Brain pericyte (primary cell): ENCODE measurements at regions not wholly inside any gene's neighbourhood (a gene's known extent, or its start where the extent isn't known, plus 50 kb on each side); places are given as distances from the start of the nearest gene placed in this dataset.
"Not testable (repeated sequence)": the region's sequence is repeated elsewhere in the genome, so short reads cannot be mapped to it uniquely, and the experiment has no call there.

ENCODE experiments used
- DNase-seq: peaks from one replicate; pipeline ENCODE4 v3.0.0-alpha.2; 2012; ENCODE audit warnings: low read depth, low spot score

DNA sequence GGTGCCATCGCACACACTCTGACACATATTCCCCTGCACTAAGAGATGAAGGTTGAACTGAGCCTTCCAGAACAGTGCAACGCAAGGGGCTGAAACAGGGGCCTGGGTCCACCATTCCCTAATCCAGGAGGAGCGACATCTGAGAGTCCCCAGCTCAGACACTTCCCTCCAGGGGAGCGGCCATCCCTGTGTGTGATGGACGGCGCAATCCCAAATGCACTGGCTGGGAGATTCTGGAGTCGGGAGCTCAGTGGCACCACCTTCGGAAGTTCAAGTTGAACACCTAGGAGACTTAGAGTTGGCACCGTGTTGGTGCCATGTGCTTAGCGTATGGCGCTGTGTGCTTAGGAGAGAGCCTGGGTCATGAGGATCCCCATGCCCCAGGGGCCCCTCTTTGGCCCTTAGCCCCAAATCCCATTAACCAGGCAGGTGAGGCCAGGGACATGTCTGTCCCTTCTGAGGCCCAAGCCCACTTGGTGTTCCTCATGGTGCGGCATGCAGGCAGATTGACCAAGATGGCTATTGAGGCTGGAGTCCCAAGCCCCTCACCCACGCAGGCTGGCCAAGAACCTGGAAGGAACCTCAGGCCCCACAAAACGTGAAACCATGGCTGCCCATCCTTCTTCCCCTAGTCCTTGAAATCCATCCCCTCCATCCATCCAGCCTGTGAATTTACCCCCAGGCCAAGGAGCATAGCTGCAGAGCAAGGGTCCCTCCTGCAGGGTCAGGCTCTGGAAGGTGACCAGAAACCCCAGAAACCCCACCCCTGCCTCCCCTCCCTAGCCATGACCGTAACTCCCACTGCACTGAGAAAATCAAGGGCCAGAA is 114.1 kb upstream of the OTOS start:
- DNase-seq: no peak

DNA sequence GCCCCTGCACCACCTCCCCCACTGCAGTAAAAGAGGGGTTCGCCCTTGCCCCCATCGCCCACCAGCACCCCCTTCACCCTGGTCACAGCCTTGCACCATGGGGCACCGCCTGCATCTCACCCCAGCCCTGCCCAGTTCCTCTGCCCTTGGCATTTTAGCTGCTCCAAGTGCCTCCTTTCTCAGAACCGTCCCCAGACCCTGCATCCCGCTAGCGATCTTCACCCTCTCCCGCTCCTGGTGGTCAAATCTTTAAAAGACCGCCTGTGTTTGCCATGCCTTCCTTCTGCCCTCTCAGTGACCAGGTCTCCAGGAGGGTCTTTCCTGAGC is 114.7 kb upstream of the OTOS start:
- no peak for DNase-seq

DNA sequence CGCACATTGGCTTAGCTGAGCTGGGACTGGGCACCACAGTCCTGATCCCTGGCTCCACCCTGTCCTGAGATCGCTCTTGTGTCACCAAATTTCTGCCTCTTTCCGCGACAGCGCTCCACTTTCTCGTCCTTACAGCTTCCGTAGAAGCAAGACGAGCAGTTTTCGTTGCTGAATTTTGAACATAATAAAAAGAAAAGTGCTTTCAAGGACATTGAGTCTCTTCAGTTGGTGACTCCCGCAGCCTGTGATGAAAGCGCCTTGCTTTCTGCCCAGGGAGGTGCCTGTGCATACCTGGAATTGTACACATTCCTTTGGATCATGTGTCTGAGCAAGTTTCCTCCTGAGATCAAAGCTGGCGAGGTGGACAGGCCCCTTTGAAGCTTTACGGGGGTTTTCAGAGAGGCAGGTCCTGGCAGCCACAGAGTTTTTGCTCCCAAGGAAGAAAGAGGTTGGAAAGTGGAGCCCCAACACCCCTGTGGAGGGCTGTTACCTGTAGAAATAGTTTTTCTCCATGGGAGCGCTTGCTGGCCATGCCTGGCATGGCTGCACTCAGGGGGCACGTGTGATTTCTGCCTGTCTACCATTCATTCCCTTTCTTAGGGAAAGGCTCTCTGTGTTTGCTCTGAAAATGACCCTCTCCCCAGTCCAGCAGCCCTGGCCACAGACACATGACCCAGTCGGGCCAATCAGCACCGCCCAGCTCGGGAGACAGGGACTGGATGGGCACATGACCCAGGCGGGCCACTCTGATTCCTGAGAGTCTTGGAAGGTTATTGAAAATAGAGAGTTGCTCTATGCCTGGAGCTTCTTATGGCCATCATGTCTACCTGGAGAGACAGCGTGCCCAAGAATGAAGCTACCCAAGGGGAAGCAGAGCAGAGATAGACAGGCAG is 115.6 kb upstream of the OTOS start:
- no peak for DNase-seq

DNA sequence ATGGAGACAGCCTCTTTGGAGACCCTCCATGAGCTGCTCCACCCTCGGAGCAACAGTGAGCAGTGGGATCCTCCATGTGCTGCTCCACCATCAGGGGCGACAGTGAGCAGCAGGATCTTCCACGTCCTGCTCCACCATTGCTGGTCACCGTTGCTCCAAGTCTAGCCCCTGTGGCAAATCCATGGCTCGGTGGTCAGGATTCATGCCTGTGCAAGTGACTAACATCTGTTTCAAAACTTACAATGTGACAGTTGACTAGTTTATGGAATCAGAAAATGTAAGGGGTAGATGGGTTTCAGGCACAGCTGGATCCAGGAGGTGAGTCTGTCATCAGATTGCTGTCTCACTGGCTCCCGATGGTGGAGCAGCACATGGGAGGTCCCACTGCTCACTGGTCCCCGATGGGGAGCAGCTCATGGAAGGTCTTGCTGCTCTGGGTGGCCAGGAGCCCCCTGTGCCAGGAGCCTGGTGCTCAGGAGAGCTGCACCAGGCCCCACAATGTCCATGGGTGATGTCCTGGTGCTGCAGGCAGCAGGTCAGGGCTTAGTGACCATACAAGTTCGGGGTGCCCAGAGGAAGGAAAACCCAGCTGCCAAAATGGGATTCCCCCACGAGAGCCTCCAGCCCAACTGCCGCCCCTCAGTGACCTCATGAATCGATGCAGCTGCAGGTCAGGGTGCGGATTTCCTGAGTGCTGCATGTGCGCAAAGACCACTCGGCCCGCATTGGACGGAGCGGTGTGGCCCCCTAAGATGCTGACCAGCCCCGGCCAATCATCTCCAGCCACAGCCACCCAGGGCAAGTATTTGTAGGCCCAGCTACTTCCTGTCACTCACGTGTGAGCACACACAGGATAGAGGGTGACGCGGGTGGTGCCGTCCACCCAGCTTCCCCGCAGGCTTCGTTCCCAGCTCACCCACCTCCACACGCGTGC is 116.5 kb upstream of the OTOS start:
- no peak for DNase-seq

DNA sequence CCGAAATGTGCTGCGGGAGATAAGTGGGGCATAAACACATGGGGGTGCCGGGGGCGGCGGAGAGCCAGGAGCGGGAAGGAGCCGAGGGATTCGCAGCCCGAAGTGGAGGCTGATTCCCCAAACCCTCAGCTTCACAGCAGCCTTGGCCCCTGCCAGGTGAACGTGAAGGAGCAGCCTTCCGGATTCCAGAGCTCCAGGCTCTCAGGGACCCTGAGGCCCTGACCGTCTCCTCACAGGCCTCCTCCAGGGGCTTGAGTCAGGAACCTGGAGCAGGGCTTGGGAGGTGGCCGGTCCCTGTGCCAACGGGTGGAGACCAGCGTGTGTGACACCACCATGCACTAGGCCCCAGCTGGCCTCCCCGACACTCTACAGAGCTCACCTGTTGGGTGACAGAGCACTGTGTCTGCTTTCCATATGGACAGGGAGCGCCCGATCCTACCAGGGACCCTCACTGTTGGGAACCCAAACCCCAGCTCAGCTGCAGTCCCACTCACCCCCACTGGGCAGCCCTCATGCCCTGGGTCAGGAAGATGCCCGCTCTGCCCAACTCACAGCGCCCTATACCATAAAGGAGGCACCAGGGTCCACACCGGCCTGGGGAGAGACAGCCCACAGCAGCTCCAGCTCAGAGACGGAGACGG is 117.6 kb upstream of the OTOS start:
- no peak for DNase-seq

DNA sequence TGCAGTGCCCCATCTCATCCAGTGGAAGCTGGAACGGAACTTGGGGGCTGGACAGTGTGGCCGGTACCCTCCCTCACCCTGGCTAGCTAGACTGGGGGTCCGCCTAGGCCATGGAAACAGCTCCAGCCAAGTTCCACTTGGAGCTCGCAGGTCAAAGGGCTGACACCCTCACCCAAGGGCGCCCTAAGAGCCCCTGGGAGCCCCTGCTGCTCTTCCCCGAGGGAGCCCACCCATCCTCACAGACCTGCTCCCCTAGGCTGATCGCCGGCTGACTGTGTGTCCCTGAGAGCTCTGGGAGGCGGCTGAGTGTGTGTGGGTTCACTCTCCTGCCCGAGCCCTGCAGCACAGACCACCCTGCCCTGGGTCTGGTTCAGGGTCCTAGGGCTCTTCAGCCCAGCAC is 118.2 kb upstream of the OTOS start:
- no peak for DNase-seq

DNA sequence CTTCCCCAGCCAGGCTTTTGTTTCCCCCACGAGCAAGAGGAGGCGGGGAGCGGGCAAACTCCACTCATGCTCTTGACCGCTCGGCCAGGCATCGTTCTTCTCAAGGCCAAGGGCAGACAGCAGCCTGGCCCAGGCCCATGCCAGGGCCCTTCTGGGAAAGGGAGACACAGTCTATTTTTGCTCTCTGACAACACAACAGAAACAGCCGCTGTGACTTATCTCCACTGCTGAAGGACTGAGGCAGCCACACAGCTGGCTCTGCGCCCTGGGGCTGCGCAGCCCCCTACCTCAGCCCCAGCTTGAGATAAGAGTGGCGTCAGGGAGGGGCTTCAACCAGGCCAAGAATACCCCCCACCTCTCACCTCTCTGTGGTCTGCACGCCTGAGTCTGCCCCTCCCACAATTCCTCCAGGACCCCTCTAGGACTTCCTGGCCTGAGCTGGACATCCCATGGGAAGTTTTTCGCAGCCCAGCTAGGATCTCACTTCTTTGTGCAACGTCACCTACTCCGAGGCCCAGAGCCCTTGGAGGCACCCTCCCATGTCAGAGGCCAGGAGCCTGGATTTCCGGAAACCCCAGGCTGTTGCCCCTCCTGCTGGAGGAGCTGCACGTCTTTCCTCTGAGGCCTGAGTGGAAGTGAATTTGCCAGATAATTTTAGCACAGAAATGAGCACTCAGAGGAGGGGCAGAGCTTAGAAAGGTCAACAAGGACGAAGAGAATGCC is 118.9 kb upstream of the OTOS start:
- DNase-seq: no peak

DNA sequence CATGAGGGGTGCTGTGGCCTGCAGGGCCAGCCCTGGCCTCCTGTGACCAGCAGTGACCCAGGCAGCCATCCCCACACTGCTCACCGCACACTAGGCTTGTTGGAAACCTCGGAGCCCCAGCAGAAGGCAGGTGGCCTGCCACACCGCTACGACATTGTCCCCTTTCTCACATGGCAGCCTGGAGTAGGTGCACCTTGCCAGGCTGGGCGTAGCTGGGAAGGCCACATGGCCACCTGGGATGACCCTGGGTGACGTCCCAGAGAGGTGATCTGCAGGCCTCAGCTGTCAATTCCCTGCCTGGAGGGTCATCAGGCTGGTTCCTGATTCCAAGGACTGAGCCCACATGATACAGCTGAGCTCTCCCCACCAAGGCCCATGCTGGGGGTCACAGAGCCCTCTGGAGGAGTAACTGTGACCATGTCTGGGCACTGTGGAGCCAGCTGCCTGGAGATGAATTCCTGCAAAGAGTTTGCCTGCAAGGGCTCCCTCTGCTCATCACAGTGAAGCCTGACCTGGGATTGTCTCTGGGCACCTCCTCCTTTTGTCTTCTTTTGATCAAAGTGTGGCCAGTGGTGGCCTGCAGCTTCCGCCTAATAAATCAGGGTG is 119.6 kb upstream of the OTOS start:
- DNase-seq: no peak

DNA sequence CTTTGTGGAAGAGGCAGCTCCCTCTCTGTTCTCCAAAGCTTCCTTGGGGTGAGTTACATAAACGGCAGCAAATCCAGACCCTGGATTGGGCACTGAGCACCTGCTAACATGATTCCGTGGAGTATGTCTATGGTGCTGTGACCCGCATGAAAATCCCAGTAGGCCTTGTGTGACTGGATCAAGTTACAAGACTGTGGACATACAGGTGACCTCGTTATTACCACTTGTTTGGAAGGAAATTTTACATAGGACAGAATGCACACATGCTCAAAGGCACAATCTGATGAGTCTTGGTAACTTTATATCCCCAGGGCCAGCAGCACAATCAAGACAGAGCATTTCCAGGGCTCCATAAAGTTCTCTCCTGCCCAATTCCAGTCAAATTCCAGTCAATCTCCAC is 120.2 kb upstream of the OTOS start:
- no peak for DNase-seq

DNA sequence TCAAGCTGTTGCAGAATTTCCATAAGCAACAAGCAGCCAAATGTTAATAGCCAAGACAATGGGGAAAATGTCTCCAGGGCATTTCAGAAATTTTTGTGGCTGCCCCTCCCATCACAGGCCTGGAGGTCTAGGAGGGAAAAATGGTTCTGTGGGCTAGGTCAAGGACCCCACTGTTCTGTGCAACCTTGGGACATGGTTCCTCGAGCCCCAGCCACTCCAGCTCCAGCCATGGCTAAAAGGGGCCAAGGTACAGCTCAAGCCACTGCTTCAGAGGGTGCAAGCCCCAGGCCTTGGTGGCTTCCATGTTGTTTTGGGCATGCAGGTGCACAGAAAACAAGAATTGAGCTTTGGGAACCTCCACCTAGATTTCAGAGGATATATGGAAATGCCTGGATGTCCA is 122.1 kb upstream of the OTOS start:
- not testable (repeated sequence) for DNase-seq

DNA sequence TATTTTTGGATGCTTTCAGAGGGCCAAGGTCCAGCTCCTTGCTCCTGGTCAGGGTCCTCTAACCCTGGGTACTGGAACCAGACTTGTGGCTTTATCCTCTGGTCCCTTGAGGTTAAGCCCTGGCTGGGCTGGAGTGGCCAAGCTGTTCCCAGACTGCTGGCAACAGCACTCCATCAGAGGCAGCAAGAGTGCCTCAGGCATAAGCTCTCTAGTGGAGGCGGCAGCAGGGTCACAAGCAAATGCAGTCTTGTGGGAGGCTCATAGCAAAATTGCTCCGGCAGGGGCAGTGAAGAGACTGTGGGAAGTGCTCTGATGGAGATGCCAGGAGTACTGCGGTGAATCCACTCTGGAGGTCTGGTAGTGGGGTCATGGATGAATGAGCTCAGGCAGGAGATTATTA is 128.9 kb upstream of the OTOS start:
- DNase-seq: no peak

DNA sequence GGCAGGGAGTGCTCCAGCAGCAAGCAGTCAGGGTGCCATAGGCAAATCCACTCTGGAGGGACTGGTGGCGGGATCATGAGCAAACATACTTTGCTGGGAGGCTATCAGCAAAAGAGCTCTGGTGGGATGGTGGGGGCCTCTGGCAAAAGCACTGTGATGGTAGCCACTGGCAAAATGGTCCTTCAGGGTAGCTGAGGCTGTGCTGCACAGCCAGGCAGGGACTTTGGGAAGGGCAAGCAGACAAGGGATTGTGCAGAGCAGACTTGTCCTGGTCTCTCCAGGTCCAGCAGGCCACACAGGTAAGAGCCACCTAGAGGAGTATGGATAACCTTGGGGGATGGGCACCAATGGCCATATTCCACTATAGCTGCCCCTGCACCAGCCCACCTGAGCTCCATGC is 129.4 kb upstream of the OTOS start:
- DNase-seq: no peak

DNA sequence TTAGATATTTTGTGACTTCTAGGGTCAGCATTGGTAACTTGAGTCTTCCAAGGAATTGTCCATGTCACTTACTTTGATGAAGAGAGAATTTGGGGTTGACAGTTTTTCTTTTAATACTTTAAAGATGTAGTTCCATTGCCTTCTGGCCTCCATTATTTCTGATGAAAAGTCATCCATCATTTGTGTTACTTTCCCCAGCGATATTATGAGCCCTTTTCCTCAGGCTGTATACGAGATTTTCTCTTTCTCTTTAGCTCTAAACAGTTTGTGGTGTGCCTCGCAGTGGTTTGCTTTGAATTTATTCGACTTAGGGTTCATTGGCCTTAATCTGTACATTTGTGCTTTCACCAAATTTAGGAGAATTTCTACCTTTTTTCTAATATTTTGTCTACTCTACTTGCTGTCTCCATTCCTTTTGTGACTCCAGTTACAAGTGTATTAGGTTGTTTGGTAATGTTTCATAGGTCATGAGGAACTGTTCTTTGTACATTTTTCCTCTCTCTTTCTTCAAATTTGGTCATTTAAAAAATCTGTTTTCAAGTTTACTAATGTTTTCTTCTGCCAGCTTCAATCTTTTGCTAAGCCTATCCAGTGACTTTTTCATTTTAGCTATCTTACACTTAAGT is 131.4 kb upstream of the OTOS start:
- DNase-seq: no peak

DNA sequence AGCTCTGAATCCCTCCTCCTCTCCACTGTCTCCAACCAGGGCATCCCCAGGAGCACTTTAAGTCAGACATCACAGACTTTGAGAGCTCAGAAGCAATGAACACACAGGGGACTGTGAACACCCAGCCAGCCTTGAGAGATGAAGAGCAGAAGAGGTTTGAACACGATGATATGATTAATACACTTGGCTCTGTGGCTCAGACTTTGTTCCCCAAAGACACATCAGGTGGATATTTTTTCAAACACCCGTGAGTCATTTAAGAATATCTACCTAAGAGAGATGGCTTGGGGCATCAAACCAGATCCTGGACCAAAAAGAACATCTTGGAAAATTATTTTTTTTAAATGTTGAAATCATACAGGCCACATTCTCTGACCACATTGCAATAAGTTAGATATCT is 134.9 kb upstream of the OTOS start:
- DNase-seq: no peak

DNA sequence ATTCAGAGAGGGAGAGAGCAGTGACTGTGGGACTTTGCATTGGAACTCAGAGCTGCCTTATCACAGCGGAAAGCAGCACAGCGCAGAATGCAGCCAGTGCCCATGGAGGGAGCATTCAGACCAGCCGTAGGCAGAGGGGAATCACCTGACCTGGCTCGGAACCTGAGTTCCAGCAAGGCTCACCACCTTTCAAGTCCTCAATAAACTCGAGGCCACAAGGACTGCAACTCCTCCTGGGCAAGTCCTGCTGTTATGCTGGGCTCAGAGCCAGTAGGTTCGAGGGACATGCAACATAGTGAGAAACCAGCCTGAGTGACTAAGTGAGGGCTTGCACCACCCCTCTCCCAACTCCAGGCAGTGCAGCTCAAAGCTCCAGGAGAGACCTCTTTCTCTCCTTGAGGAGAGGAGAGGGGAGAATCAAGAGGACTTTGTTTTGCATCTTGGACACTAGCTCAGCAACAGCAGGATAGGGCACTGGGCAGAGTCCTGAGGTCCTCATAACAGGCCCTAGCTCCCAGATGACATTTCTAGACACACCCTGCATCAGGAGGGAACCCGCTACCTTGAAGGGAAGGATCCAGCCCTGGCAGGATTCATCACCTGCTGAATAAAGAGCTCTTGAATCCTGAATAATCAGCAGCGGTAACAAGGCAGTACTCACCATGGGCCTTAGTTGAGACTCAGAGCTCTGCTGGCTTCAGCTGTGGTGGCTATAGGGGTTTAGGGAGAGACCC is 136.8 kb upstream of the OTOS start:
- no peak for DNase-seq

DNA sequence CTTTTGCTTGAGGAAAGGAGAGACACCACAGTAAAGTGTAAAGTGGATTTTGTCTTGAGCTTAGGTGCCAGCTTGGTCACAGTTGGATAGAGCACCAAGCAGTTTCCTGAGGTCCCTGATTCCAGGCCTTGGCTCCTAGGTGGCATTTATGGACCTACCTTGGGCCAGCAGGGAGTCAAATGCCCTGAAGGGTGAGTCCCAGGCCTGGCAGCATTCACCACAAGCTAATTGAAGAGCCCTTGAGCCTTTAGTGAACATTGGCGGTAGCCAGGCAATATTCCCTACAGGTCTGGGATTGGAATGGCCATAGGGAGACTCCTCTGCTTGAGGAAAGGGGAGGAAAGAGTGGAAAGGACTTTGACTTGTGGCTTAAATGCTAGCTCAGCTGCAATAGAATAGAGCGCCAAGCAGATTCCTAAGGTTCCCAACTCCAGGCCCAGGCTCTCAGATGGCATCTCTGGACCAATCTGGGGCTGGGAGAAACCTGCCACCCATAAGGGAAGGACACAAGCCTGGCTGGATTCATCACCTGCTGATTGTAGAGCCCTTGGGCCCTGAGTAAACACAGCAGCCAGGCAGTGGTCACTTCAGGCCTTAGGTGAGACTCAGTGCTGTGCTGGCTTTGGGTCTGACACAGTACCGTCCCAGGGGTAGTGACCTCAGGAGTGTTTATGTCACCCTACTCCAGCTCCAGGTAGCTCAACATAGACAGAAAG is 137.5 kb upstream of the OTOS start:
- DNase-seq: no peak

DNA sequence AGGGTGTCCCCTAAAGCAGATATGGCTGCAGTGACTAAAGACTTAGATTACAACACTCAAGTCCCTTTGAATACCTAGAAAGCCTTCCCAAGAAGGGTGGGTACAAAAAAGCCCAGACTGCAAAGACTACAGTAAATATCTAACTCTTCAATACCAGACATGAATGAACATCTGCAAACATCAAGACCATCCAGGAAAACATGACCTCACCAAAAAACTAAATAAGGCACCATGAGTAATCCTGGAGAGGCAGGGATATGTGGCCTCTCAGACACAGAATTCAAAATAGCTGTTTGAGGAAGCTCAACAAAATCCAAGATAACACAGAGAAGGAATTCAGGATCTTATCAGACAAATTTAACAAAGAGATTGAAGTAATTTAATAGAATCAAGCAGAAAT is 138.2 kb upstream of the OTOS start:
- DNase-seq: no peak

DNA sequence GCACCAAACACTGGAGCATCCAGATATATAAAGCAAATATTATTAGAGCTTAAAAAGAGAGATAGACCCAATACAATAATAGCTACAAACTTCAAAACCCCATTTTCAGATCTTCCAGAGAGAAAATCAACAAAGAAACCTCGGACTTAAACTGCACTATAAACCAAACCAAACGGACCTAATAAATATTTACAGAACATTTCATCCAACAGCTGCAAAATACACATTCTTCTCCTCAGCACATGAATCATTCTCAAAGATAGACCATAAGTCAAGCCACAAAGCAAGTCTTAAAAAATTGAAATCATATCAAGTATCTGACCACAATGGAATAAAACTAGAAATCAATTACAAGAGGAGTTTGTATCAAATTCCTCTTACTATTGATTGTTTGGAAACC is 140.2 kb upstream of the OTOS start:
- no peak for DNase-seq
